ENCODE measurements at regions not wholly inside any gene's neighbourhood (a gene's known extent, or its start where the extent isn't known, plus 50 kb on each side); places are given as distances from the start of the nearest gene placed in this dataset.

- Histone ChIP-seq H3K79me2 (ENCODE audit: insufficient read depth, low read length) (no peaks in the 10 kb centered on the region), H3K4me2 (ENCODE audit: low read depth, low read length) (no peak overlapping the region), H3K9me3 (ENCODE audit: low read length) (no peaks in the 10 kb centered on the region), H3K9ac (ENCODE audit: insufficient read depth, low read depth, low read length) (no peak overlapping the region), H3K4me3 (replicated peaks in 1 of 3; ENCODE audit: insufficient read depth in 1 of 3, low read depth in 2 of 3, low read length in 3 of 3) (no peak overlapping the region), H3K27ac (ENCODE audit: extremely low read length, insufficient read depth, low read length) (no peak overlapping the region), H2AFZ (ENCODE audit: low read length) (no peak overlapping the region), H3K4me1 (ENCODE audit: insufficient read depth, low read length) (no peaks in the 10 kb centered on the region), H3K36me3 (replicated peaks in 1 of 2; ENCODE audit: control insufficient read depth in 1 of 2, insufficient read depth in 2 of 2, low read length in 2 of 2) (no peaks in the 10 kb centered on the region), H3K27me3 (ENCODE audit: control insufficient read depth in 1 of 2, insufficient read depth in 2 of 2, low read length in 2 of 2) (no peaks in the 10 kb centered on the region), H4K20me1 (ENCODE audit: insufficient read depth, low read length) (no peaks in the 10 kb centered on the region)
- no peak for TF ChIP-seq DBP (CRISPR knock-in tag; IDR thresholded peaks at IDR 0.05; ENCODE audit: not compliant biosample characterization)
- TF ChIP-seq ZNF24 (IDR thresholded peaks at IDR 0.05), result no peak
- TF ChIP-seq ZNF83 (CRISPR knock-in tag; IDR thresholded peaks at IDR 0.05; ENCODE audit: borderline replicate concordance), result no peak
- no peak for TF ChIP-seq SIN3B (IDR thresholded peaks at IDR 0.05; ENCODE audit: low read length)
- no peak for TF ChIP-seq CENPBD1 (CRISPR knock-in tag; IDR thresholded peaks at IDR 0.05; ENCODE audit: borderline replicate concordance, low read depth)
- TF ChIP-seq GMEB1 (CRISPR knock-in tag; IDR thresholded peaks at IDR 0.05; ENCODE audit: borderline replicate concordance), result no peak
- TF ChIP-seq CREBL2 (CRISPR knock-in tag; IDR thresholded peaks at IDR 0.05; ENCODE audit: borderline replicate concordance), result no peak
- TF ChIP-seq NFKB2 (CRISPR knock-in tag; IDR thresholded peaks at IDR 0.05; ENCODE audit: borderline replicate concordance), result no peak
- intact Hi-C loops (cut with micrococcal nuclease; ENCODE audit: unreplicated experiment) (no loop called here), in situ Hi-C loops (cut with HindIII; ENCODE audit: extremely low pct_ligation_motif_present, low pct_unique_long_range_greater_than_20kb) (loop anchor here (25.0 kb wide), 1 partner anchor 105 kb away; no protein-coding TSS in a partner anchor)
- POLR2A ChIA-PET, result no interaction called here
- CTCF ChIA-PET (ENCODE audit: low intra/inter-chr PET ratio, low total read pairs), result no interaction called here
- DNase-seq (ENCODE audit: low spot score) (no peak), FAIRE-seq (no peak), ATAC-seq (no peak)
- WGBS (ENCODE audit: low lambda C conversion rate), result 4% methylated on average over 2 of the region's 2 CpGs
- BruUV-seq (replicated peaks), result no TSS peak
Measured at GRCh38 chr9:115757461-115757860, 396.1 kb upstream of the PAPPA start.
